ENCODE measurements at regions not wholly inside any gene's neighbourhood (a gene's known extent, or its start where the extent isn't known, plus 50 kb on each side); places are given as distances from the start of the nearest gene placed in this dataset.

DNA sequence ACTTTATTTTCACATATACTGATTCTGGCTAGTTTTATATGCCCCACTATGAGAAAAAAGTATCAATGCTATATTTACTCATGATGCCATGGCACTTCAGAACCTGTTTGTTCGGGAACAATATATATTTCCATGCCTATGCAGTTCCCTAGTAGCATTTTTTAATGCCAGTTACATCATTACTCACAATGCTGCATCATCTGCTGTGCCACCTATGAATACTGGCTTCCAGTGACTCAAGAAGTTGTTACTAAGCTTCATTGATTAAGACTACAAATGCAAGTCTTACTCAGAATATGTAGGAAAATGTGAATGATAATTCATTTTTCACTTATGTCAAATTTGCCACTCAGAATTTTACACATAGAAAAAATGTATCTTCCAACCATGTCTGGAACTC lies 97.9 kb downstream of the MAFB start:
- no peak for DNase-seq

DNA sequence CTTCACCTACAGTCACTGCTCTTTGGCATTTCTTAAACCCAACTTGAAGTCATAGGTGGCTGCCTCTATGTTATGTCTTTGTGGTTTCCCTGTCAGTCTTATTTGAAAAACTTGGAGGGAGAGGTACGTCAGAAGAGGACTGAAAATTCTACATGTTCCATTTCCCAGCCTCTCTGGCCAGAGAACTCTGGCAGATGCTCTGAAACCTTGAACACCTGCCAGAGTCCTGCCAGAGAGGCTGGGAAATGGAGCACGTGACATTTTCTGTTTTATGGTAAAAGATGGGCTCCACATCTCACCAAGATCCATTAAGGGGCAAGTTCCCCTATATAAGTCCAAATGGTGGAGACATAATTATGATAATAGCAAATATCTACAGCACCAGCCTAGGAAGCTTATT lies 99.5 kb downstream of the MAFB start:
- DNase-seq = no peak

DNA sequence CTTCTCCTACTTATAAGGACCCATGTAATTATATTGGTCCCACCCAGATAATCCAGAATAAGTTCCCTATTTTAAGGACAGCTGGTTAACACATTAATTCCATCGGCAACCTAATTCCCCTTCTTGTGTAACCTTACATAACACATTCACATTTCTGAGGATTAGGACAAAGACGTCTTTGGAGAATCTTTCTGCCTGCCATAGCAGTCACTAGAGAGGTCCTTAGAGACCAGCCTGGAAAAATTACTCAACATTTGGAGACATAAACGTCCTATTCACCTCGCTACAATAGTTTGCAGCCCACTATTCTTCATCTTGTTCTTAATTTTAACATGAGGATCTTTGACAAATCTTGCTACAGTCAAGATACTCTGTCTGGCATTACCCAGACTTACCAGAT lies 100.1 kb downstream of the MAFB start:
- no peak for DNase-seq

DNA sequence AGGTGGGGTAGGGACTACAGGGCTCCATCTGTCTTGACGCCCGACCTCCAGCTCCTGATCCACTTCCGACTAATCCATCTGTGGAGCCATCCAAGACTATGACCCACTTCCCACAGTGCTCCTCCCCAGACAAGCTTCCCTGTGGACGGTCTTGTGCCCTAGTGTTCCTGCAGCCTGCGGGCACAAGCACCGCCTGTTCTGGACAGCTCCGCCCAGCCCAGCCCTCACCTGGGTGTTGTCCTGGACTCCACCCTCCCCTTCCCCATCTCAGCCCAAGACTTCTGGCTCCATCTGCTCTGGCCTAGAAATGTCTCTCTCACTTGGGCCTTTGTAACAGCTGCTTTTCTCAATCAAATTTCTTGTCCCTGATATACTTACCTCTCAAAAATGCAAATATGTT lies 102.0 kb downstream of the MAFB start:
- DNase-seq = no peak

DNA sequence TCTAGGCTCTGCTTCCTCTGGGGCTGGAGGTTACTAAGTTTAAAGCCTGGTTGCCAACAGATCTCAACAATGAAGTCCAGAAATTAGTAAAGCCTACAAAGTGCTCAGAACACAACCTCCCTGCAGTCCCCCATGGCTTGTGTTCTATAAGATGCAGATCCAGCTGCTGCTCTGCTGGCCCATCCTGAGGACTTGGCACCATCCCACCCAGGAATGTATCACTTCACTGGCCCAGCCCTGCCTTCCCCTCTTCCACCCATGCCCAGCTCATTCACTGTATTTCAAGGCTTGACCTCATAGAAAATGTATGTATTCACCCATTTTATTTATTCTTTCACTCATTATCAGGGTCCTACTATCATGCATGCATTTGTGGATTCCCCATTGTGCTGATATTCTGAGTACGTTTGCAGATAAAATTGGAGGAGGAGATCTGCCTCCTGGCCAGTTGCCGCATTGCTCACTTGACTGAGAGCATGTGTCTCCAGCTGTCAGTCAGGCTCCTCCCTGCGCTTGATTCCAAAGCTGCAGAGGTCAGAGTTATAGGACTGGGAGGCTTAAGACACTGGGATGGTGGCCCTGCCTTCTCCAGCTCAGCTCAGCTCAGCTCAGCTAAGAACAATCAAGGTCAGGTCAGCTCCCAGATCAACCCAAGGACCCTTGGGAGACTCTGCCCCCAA lies 104.8 kb downstream of the MAFB start:
- DNase-seq = no peak

DNA sequence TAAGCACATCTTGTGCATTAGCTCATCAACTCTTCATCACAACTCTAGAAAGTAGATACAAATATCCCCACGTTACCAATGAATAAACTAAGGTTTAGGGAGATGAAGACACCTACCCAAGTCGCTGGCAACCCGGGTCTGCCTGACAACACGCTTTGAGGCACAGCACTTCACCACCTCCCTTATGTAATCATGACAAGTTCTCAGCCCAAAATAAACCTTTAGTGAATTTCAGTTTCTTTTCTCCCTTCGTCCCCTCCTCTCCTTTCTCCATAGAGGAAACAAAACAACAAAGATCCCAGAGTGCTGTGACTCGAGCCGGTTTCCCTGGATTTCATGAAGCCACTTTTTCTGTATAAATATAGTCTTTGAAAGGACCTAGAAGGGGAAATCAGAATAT lies 105.4 kb downstream of the MAFB start:
- DNase-seq = no peak

DNA sequence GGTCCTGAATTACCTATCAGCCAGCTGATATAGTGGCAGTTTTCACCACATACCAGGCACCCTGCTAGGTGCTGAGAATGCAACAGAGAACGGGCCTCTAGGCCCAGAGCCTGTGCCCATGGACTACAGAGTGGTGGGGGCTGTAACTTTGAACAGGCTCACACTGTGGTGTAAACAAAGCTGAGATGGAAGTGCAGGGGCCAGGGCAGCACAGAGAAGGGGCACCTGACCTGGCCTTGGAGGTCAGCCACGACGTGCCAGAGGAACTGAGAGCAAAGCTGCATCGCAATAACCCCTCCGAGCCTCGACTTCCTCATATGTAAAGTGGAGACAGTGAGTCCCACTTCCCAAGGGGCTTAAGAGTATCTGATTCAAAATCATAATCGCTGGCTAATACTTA lies 105.8 kb downstream of the MAFB start:
- peak in 18 of 58 donors; percentile 2 to 30 (median 10) for DNase-seq

DNA sequence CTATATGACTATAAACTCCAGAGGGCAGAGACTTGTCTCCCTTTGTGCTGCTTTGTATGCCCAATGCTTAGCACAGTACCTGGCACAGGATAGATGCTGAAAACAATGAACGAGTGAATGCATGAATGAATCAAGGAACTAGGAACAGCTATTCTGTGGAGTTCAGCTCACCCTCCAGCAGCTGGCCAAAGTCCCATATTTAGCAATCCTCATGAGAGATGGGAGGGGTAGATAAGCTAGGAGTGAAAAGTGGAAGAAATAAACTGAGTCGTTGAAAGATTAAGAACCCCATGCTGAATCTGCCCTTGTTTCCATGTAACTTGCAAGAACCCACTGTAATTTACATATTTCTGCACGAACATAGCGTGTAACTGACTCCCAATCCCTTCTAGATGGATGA lies 106.5 kb downstream of the MAFB start:
- no peak for DNase-seq

DNA sequence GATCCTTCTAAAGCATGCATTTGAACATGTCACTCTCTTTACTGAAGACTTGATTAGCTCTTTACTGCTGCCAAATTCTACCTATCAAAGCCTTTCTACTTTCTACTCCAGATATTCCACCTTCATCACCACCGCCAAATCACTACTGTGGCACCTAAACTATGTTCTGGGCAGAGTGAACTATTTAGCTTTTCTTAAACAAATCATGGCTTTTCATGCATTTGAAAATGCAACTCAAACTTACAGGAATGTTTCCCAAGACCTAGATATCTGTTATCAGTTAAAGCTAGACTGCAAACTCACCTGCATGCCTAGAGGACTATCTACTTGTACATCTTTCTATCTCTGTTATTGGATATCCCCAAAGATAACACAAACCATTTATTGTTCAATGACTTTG lies 109.3 kb downstream of the MAFB start:
- DNase-seq = no peak

- DNase-seq = no peak
These were observed 110.1 kb downstream of the MAFB start for GRCh38 chr20:40578961-40579360.

- no peak for DNase-seq
These were observed 113.2 kb downstream of the MAFB start for GRCh38 chr20:40575851-40576250.

- no peak for DNase-seq
These were observed 116.8 kb downstream of the MAFB start for GRCh38 chr20:40572251-40572650.

- DNase-seq = peak in 7 of 58 donors; percentile 3 to 40 (median 15)
These were observed 117.4 kb downstream of the MAFB start for GRCh38 chr20:40571639-40572038.

DNA sequence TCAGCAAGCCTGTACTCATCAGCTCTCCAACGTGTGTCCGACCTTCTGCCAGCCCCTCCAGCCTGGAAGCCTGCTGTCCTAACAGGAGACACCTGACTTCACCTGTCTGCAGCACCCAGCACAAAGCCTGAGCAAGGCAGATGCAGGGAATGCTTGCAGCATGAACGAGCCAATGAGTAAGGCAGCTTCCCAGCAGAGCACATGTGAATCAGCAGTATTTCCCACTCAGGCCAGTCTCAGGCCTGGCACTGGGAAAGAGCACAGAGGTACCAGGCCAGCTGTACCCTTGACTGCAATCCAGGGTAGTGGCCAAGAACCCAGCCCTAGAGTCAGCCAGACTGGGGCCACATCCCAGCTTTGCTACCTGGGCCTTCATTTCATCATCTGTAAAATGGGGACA lies 120.8 kb downstream of the MAFB start:
- DNase-seq = no peak

DNA sequence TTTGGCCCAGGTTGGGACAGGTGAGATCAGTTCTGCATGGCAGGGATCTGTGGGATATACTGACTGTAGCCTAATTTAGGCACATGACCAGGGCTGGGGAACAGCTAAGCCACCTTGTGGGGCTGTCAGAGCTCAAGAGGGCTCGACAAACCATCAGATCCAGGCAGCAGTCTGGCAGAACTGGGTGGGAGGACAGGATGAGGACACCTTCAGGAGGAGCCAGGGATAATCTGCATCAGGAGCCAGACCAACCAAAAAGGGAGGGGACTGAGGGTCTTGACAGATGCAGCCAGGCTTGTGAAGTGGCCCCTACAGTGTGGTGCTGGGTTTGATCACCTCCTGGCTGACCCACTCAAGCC lies 123.4 kb downstream of the MAFB start:
- no peak for DNase-seq

- DNase-seq = no peak
These were observed 123.9 kb downstream of the MAFB start for GRCh38 chr20:40565001-40565681.

GRCh38 chr20:40563296-40563950 lies 125.6 kb downstream of the MAFB start:
- no peak for DNase-seq

- peak in 5 of 58 donors; percentile 3 to 37 (median 6) for DNase-seq
These were observed 127.0 kb downstream of the MAFB start for GRCh38 chr20:40562031-40562430.

DNA sequence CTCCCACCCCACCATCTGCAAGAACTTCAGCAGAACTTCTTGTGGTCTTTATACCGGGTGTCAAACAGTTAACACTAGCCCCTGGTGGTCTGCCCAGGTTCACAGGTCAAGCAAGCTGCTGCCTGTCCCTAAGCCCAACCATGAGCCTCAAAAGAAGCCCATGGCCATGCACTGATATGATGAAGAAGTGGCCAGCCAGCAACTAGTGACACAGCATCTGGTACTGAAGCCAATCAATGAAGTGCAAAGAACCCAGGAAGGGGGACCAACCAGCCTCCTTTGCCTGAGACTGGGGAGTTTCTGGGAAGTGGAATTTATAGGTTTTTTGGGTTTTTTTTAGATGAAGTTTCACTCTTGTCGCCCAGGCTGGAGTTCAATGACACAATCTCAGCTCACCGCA lies 127.8 kb downstream of the MAFB start:
- DNase-seq = no peak

DNA sequence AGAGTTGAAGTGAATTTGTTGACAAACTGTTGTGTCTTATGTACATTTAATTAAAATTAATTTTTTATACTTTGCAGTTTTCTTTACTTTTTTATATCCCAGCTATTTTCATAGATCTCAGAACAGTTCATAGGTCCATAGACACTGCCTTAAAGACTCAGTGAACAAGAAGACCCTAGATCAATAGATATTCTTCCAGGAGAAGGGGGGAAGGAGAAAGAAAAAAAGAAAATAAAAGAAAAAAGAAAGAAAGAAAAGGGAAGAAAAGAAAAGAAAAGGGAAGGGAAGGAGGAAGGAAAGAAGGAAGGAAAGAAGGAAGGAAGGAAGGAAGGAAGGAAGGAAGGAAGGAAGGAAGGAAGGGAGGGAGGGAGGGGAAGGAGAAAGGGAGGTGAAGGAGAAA lies 130.8 kb downstream of the MAFB start:
- no peak for DNase-seq

- DNase-seq = no peak
These were observed 137.9 kb downstream of the MAFB start for GRCh38 chr20:40551125-40551530.

DNA sequence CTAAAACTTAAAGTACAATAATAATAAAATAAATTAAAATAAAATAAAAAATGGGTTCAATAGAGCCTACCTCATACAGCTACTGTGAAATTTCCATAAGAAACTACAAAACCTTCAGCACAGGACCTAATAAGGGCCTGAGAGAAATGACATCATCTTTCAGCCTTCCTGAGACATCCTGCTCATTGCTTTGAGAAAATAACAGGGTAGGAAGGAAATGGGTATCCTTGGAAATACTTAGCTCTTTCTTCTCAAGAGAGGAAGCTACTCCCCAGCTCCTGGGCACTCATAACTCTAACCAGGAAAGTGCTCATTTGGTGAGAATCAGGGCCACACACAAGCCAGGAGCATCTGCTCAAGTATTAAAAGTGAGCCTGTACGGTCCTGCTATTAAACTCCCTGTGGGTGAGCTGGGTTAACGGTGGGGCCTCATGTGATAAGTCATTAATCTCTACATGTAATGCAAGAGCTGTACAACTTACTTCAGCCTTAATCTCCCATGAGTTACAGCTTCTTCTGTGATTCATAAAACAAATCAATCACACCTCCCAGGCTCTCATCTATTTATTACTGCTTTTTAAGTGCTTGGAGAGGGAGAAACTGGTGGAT lies 141.4 kb downstream of the MAFB start:
- DNase-seq = no peak
